ENCODE measurements at regions not wholly inside any gene's neighbourhood (a gene's known extent, or its start where the extent isn't known, plus 50 kb on each side); places are given as distances from the start of the nearest gene placed in this dataset.

GRCh38 chr3:76645724-76646123 is 394.2 kb upstream of the ROBO2 start:
- DNase-seq, result no peak

GRCh38 chr3:76646921-76647562 is 392.9 kb upstream of the ROBO2 start:
- DNase-seq, result no peak

- no peak for DNase-seq
These were observed 388.1 kb upstream of the ROBO2 start for GRCh38 chr3:76651784-76652183.

GRCh38 chr3:76652524-76652923 is 387.4 kb upstream of the ROBO2 start:
- DNase-seq, result no peak

GRCh38 chr3:76653640-76654251 is 386.2 kb upstream of the ROBO2 start:
- no peak for DNase-seq

- DNase-seq, result no peak
These were observed 383.3 kb upstream of the ROBO2 start for GRCh38 chr3:76656531-76657070.

- no peak for DNase-seq
These were observed 382.0 kb upstream of the ROBO2 start for GRCh38 chr3:76657909-76658308.

GRCh38 chr3:76661527-76662250 is 378.2 kb upstream of the ROBO2 start:
- no peak for DNase-seq

GRCh38 chr3:76664816-76665215 is 375.1 kb upstream of the ROBO2 start:
- no peak for DNase-seq

- DNase-seq, result no peak
These were observed 371.2 kb upstream of the ROBO2 start for GRCh38 chr3:76668653-76669052.

GRCh38 chr3:76669322-76669721 is 370.6 kb upstream of the ROBO2 start:
- DNase-seq, result no peak

GRCh38 chr3:76673171-76673570 is 366.7 kb upstream of the ROBO2 start:
- DNase-seq, result no peak

- DNase-seq, result no peak
These were observed 360.4 kb upstream of the ROBO2 start for GRCh38 chr3:76679541-76679940.

GRCh38 chr3:76683256-76683655 is 356.6 kb upstream of the ROBO2 start:
- DNase-seq, result no peak

- DNase-seq, result no peak
These were observed 355.0 kb upstream of the ROBO2 start for GRCh38 chr3:76684946-76685345.

GRCh38 chr3:76685858-76686257 is 354.0 kb upstream of the ROBO2 start:
- DNase-seq, result no peak

- DNase-seq, result no peak
These were observed 352.9 kb upstream of the ROBO2 start for GRCh38 chr3:76687019-76687418.

- DNase-seq, result no peak
These were observed 345.8 kb upstream of the ROBO2 start for GRCh38 chr3:76694063-76694462.

- DNase-seq, result no peak
These were observed 341.7 kb upstream of the ROBO2 start for GRCh38 chr3:76698136-76698706.

GRCh38 chr3:76699846-76700245 is 340.1 kb upstream of the ROBO2 start:
- DNase-seq, result no peak

GRCh38 chr3:76700323-76700722 is 339.6 kb upstream of the ROBO2 start:
- no peak for DNase-seq

GRCh38 chr3:76702676-76703075 is 337.2 kb upstream of the ROBO2 start:
- DNase-seq, result no peak

GRCh38 chr3:76715426-76715825 is 324.5 kb upstream of the ROBO2 start:
- DNase-seq, result no peak

- DNase-seq, result no peak
These were observed 316.5 kb upstream of the ROBO2 start for GRCh38 chr3:76723366-76723765.

Data from suppressor macrophage treated with lipopolysaccharide for 4 hours (primary cell).